ENCODE measurements at regions not wholly inside any gene's neighbourhood (a gene's known extent, or its start where the extent isn't known, plus 50 kb on each side); places are given as distances from the start of the nearest gene placed in this dataset.

DNA sequence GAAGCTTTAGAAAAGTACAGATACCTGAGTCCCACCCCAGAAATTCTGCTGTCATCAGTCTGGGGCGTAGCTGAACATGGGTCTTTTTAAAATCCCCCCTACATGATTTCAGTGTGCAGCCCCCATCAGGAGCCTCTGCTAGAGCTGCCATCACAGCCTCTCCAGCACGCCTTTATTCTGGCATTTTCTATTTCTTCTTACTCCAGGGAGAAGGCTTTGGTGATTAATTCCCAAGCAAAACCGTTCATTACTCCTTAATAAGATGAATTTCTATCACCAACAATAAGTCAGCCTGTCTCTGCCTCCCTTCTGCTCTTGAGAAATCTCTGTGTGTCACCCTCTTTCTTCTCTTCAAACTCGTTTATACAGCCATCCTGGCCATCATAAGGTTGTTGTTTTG lies 160.3 kb downstream of the KATNAL1 start:
- Histone ChIP-seq H3K27me3 (no peaks in the 10 kb centered on the region), H3K27ac (no peak overlapping the region), H3K9me3 (no peaks in the 10 kb centered on the region), H3K4me3 (no peak overlapping the region), H3K4me1 (peaks cover 8 to 12% of the 10 kb centered on the region in 2 donors), H3K36me3 (no peaks in the 10 kb centered on the region)
- no peak for DNase-seq (ENCODE audit: low spot score in 2 of 2)
- TF ChIP-seq, protein P1, sequence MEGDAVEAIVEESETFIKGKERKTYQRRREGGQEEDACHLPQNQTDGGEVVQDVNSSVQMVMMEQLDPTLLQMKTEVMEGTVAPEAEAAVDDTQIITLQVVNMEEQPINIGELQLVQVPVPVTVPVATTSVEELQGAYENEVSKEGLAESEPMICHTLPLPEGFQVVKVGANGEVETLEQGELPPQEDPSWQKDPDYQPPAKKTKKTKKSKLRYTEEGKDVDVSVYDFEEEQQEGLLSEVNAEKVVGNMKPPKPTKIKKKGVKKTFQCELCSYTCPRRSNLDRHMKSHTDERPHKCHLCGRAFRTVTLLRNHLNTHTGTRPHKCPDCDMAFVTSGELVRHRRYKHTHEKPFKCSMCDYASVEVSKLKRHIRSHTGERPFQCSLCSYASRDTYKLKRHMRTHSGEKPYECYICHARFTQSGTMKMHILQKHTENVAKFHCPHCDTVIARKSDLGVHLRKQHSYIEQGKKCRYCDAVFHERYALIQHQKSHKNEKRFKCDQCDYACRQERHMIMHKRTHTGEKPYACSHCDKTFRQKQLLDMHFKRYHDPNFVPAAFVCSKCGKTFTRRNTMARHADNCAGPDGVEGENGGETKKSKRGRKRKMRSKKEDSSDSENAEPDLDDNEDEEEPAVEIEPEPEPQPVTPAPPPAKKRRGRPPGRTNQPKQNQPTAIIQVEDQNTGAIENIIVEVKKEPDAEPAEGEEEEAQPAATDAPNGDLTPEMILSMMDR (IDR thresholded peaks at IDR 0.05), result no peak
- no peak for TF ChIP-seq POLR2AphosphoS5 (IDR thresholded peaks at IDR 0.05)
- TF ChIP-seq POLR2A (IDR thresholded peaks at IDR 0.05), result no peak
- intact Hi-C loops (cut with DNase I; ENCODE audit: low total_unique reads), result no loop called here

DNA sequence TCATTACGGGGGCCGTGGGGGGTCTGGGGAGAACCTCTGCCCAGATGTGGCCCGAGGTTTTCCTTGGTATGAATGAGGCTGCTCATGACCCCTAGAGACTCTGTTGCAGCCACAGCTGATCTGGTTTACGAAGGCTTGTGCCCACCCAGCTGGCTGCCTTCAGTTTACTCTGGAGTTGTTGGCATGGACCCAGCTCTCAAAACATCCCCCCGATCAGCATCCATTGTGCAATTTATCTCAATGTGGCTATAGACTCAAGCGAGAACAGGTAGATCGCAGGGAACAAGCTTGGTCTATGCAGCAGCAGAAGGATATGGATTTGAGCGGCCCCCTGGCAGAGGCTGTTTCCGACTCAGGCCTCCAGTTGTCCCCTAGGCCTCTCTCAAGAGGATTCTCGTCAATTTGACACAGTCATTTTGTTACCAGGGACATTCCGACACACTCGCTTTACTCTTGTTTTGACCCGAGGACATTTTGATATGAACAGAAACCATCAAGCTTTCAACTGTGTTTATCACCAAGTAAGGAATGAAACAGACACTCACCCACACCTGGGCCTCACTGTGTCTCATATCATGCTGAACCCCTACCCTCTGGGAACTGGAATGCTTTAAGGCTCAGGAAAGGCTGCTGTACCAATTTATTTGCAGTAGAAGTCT lies 161.5 kb downstream of the KATNAL1 start:
- H3K27me3 ChIP-seq, result no peaks in the 10 kb centered on the region
- intact Hi-C loops (cut with DNase I; ENCODE audit: low total_unique reads), result no loop called here
- TF ChIP-seq POLR2AphosphoS5 (IDR thresholded peaks at IDR 0.05), result no peak
- TF ChIP-seq, protein P1 (IDR thresholded peaks at IDR 0.05), result no peak
- no peak for TF ChIP-seq POLR2A (IDR thresholded peaks at IDR 0.05)
- no peak overlapping the region for H3K4me3 ChIP-seq
- no peak overlapping the region for H3K27ac ChIP-seq
- H3K9me3 ChIP-seq, result no peaks in the 10 kb centered on the region
- DNase-seq (ENCODE audit: low spot score in 2 of 2), result no peak
- no peaks in the 10 kb centered on the region for H3K36me3 ChIP-seq
- H3K4me1 ChIP-seq, result peaks cover 8 to 12% of the 10 kb centered on the region in 2 donors

DNA sequence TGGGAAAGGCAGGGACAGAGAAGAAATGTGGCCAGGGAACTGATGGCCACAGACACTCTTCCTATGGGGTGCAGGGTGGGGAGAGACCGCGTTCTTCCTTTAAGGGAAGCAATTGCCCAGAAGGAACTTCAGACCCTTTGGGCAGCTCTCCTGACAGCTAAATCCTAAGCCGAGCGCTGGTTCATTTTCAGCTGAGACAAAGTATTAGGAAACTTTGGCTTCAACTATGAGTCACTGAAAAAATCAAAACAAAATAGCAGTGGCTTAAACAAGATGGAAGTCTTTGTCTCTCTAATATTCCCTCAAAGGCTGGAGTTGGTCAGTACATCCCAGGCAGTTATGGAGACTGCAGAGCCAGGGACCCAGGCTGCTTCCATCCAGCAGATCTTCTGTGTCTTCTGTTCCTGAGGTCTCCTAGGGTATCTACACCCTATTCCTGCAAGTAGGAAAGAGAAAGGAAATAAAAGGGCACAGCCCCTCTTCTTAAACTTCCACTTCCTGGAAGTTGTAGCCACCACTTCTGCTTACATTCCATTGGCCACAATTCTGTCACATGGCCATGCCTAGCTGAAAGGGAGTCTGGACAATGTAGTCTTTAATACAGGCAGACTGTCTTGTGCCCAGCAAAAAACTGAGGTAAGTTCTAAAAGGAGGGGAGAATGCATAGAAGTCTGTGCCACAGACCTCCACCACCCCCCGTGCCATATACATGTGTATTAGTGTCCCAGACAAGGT lies 163.5 kb downstream of the KATNAL1 start:
- H3K9me3 ChIP-seq, result no peaks in the 10 kb centered on the region
- intact Hi-C loops (cut with DNase I; ENCODE audit: low total_unique reads), result no loop called here

DNA sequence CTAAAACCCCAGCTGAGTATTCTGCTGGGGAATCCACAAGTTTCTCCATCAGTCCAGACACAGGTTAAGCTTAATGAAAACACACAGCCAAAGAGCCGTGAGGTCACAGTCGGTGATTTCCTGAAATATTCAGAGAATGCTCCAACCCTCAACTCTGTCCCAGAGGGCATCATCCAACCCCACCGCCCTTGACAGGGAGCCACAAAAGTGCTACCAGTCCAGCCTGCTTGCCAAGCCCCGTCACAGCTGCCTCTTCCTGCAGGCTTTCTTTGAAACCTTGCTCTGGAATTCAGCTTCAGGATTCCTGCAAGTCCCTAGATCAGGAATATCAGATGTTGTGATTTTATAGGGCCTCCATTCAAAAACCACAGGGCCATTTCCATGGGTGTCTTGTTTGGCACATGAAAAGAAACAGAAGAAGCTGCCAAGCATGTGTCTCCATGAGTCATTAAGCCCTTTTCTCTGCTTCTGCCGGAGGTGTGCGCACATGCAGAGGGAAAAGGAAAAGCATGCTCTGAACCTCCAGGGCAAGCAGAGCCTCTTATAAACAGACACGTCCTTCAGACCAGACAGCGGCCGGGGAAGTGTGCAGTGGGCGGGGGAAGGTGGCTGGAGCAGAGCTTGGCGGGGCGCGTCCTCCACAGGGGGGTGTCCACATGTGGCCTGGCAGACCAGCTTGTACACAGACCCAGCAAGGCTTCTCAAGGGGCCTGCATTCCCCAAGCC lies 164.7 kb downstream of the KATNAL1 start:
- peak overlapping the region in 1 of 3 donors; percentile 14 for H3K4me3 ChIP-seq
- no peaks in the 10 kb centered on the region for H3K27me3 ChIP-seq
- peak; percentile 65 to 89 for DNase-seq (ENCODE audit: low spot score in 2 of 2)
- peak overlapping the region; percentile 80 to 85 for H3K27ac ChIP-seq
- peaks cover 8 to 12% of the 10 kb centered on the region in 2 donors for H3K4me1 ChIP-seq
- no peaks in the 10 kb centered on the region for H3K36me3 ChIP-seq
- H3K9me3 ChIP-seq, result no peaks in the 10 kb centered on the region
- intact Hi-C loops (cut with DNase I; ENCODE audit: low total_unique reads), result no loop called here
- TF ChIP-seq, protein P1 (IDR thresholded peaks at IDR 0.05), result no peak
- TF ChIP-seq POLR2AphosphoS5 (IDR thresholded peaks at IDR 0.05), result peak; percentile 27 to 65 (median 50)

More for the DNA sequence above, 163.5 kb downstream of the KATNAL1 start:
- peak overlapping the region; percentile 80 to 85 for H3K27ac ChIP-seq
- no peak overlapping the region for H3K4me3 ChIP-seq
- H3K4me1 ChIP-seq, result peaks cover 8 to 12% of the 10 kb centered on the region in 2 donors
- no peak for DNase-seq (ENCODE audit: low spot score in 2 of 2)
- H3K27me3 ChIP-seq, result no peaks in the 10 kb centered on the region
- H3K36me3 ChIP-seq, result no peaks in the 10 kb centered on the region
- TF ChIP-seq POLR2A (IDR thresholded peaks at IDR 0.05) (no peak), POLR2AphosphoS5 (IDR thresholded peaks at IDR 0.05) (no peak)
- TF ChIP-seq, protein P1 (IDR thresholded peaks at IDR 0.05), result no peak

Data from breast epithelium (tissue), 4 donors.